ENCODE measurements at regions not wholly inside any gene's neighbourhood (a gene's known extent, or its start where the extent isn't known, plus 50 kb on each side); places are given as distances from the start of the nearest gene placed in this dataset.
"Not testable (repeated sequence)": the region's sequence is repeated elsewhere in the genome, so short reads cannot be mapped to it uniquely, and the experiment has no call there.

DNA sequence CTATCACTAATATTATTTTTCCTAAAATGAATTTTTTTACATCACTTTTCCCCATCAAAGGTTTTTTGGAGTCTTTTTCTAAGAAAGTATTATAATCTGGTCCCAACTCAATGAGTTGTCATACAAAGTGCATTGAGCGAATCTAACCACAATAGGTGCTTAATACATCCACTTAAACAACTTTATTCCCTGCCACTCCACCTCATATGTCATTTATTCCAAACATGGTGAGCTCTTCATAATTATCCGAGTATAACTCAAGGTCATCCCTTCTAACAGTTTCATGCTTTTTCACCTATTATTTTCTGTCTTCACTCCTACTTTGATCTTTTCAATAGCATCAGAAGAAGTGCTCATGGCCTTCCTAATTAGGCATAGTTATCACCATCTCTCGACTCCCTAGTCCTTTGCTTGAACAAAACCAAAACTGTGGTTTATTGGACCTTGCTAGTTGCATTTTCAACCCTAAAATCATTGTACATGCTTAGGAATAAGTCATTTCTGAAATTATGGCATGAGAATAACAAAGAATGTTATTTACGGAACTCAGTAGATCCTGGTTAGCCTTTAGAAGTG lies 754.7 kb upstream of the CTNND2 start:
- no peak for DNase-seq (ENCODE audit: low spot score)

DNA sequence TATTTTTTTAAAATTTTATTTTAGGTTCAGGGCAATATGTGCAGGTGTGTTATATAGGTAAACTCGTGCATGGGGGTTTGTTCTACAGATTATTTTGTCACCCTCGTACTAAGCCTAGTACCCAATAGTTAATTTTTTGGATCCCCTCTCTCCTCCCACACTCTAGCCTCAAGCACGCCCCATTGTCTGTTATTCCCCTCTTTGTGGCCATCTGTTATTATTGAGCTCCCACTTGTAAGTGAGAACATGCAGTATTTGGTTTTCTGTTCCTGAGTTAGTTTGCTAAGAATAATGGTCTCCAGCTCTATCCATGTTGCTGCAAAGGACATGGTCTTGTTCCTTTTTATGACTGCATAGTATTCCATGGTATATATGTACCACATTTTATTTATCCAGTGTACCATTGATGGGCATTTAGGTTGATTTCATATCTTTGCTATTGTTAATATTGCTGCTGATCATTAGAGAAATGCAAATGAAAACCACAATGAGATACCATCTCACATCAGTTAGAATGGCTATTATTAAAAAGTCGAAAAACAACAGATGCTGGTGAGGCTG lies 753.7 kb upstream of the CTNND2 start:
- not testable (repeated sequence) for DNase-seq (ENCODE audit: low spot score)

DNA sequence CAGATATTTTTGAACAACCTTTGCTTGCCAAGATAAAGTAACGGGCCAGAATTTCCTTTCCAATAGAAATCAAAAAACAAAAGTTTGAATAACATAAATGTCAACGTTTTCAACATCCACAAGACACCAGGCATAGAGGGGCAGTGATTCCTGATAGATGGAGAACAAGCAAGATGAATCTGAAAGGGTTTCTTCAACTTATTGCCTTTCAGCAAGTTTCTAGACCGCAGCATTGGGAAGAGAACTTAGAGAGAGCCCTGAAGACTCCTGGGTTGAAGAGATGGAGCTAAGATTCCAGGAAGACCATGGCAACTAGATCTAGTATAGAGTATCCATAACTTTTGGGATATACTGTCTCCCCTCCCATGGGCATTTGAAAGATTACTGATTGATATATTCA lies 751.4 kb upstream of the CTNND2 start:
- no peak for DNase-seq (ENCODE audit: low spot score)

DNA sequence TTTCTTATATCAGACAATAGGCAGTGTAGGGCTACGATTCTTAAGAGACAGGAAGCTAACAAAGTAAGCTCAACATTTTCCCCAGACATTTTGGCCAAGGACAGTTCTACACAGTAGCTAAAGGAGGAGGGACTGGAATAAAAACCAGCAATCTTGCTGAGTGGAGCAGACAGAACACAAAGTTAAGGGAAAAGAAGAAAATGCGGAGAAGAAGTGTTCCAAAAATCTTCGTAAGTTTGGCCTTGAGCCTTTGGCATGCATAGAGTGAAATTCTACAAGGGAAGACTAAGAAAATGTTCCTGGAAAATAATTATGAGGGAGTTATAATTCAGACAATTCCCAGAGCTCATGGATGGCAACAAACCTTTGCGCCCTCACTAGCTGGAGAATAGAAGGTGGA lies 748.0 kb upstream of the CTNND2 start:
- no peak for DNase-seq (ENCODE audit: low spot score)

DNA sequence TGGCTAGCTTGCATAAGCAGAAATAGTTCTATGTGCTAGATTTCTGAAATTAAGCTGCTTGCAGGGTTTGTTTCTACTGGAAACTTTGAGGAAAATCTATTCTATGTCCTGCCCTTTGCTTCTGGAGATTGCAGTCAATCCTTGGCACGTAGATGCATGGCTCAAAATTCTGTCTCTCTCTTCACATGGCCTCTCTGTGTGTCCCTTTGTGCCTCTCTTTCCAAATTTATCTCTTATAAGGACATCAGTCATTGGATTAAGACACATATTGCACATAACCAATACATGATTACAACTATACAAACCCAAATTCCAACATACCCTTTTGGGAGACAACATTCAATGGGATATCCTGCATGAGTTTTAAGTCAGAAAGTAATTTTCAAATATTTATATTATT lies 744.3 kb upstream of the CTNND2 start:
- DNase-seq (ENCODE audit: low spot score): no peak

GRCh38 chr5:12647613-12648012 lies 743.4 kb upstream of the CTNND2 start:
- no peak for DNase-seq (ENCODE audit: low spot score)

DNA sequence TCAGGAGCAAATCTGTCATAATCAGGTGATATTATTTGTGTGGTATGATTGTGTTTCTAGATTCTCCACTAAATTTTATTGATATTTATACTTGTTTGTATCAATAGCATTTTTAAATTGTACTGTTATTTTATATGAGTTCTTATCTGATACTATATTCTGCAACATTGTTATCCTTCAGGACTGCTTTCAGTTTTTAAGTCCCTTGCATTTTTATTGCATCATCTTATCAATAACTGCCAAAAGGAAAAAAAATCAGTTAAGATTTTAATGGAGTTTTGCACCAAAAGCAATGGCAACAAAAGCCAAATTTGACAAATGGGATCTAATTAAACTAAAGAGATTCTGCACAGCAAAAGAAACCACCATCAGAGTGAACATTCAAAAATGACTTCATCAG lies 741.3 kb upstream of the CTNND2 start:
- DNase-seq (ENCODE audit: low spot score): no peak

DNA sequence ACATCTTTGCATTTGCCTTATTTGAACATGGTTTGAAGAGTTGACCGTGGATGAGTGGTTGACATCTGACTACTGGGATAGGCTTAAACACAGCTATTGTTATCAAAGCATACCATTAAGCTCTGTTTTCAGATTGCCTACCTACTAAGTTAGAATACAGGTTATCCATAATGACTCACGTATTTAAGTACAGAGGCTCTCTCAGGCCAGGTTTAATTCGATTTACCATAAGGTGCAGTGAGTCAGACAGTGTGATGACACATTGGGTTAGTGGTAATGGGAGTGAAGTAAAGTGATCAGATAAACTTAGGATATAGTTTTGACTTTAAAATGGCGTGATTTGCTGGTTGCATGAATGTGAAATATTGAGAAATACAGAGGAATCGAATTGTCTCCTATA lies 732.0 kb upstream of the CTNND2 start:
- no peak for DNase-seq (ENCODE audit: low spot score)

- no peak for DNase-seq (ENCODE audit: low spot score)
These were observed 722.3 kb upstream of the CTNND2 start for GRCh38 chr5:12626556-12626955.

GRCh38 chr5:12625667-12626263 lies 721.5 kb upstream of the CTNND2 start:
- DNase-seq (ENCODE audit: low spot score): no peak

DNA sequence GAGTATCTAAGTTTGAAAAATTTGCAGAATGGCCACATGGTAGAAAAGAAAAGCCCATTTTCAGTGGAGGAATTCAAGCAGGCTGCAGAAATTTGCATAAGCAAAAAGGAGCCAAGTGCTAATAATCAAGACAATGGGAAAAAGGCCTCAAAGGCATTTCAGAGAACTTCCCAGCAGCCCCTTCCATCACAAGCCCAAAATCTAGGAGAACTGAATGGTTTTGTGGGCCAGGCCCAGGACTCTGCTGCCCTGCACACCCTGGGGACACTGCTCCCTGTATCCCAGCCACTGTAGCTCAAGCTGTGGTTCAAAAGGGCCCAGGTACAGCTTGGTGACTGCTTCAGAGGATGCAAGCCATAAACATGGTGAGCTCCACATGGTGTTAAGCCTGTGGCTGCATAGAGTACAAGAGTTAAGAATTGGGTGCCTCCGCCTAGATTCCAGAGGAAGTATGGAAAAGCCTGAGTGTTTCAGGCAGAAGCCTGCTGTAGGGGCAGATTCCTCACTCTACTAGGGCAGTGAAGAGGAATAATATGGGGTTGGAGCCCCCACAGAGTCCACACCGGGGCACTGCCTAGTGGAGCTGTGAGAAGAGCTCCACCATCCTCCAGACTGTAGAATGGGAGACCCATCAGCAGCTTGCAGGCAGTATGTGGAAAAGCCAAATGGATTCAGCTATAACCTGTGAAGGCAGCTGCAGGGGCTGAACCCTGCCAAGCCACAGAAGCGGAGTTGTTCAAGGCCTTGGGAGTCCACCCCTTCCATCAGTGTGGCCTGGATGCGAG lies 720.7 kb upstream of the CTNND2 start:
- DNase-seq (ENCODE audit: low spot score): no peak

- DNase-seq (ENCODE audit: low spot score): no peak
These were observed 719.2 kb upstream of the CTNND2 start for GRCh38 chr5:12623408-12623807.

DNA sequence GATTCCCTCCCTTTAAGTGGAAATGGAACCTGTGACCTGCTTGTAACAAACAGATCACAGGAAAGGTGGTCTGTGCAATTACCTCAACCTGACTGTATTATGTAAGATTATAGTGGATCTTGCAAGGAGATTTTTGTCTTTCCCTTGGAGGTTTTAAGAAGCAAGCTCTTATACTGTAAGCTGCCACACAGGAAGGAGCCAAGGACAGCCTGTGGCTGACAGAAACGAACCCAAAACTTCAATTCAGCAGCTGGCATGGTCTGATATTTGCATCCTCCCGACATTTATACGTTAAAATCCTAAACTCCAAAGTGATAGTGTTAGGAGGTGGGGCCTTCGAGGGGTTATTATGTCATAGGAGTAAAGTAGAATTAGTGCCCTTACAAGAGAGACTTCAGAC lies 711.8 kb upstream of the CTNND2 start:
- DNase-seq (ENCODE audit: low spot score): no peak

DNA sequence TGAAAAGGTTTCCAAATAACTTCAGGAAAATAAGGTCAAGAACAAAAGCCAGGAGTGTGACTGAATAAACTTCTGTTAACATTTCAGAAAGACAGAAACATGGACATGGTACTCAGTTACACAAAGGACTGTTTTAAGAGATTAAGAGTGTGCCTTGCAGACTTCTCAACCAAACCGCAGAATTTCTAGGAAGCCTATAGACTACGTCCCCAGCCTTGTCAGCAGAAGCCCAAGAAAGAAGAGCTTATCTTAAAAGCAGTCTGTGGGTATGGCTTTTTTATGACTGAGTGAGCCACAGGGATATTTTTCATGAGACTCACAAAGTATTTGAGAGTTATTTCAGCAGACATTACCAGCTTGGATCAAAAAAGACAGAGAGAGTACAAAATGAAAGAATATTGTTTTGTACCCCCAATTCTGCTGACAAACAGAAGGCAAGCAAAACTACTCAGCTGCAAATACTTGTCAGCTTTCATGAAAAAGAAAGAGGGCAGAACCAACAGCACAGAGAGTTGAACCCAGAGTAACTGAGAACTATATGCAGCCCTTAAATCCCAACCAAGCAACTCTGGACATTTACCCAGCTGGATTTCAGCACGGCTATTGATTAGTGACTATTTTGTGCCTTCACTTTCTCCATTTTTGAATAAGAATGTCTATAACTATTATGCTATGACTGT lies 711.0 kb upstream of the CTNND2 start:
- DNase-seq (ENCODE audit: low spot score): no peak

- DNase-seq (ENCODE audit: low spot score): no peak
These were observed 710.4 kb upstream of the CTNND2 start for GRCh38 chr5:12614608-12615007.

DNA sequence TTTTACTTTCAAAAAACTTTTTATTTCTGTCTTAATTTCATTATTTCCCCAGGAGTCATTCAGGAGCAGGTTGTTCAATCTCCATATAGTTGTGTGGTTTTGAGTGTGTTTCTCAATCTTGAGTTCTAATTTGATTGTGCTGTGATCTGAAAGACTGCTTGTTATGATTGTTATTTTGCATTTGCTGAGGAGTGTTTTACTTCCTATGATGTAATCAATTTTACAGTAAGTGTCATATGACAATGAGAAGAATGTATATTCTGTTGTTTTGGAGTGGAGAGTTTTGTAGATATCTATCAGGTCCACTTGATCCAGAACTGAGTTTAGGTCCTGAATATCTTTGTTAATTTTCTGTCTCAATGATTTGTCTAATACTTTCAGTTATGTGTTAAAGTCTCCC lies 706.9 kb upstream of the CTNND2 start:
- DNase-seq (ENCODE audit: low spot score): no peak

- DNase-seq (ENCODE audit: low spot score): not testable (repeated sequence)
These were observed 703.6 kb upstream of the CTNND2 start for GRCh38 chr5:12607817-12608216.

- DNase-seq (ENCODE audit: low spot score): no peak
These were observed 688.0 kb upstream of the CTNND2 start for GRCh38 chr5:12592228-12592627.

GRCh38 chr5:12586406-12586805 lies 682.2 kb upstream of the CTNND2 start:
- DNase-seq (ENCODE audit: low spot score): no peak

DNA sequence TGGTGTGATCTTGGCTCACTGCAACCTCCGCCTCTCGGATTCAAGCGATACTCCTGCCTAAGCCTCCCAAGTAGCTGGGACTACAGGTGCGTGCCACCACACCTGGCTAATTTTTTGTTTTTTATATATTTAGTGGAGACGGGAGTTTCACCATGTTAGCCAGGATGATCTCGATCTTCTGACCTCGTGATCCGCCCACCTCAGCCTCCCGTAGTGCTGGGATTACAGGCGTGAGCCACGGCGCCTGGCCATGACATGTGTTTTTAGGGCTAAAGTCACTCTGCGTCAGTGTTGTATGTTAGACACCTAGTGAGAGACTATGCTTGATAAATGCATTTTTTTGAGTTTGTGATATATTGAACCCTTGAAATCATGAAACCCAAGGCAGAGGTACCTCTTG lies 674.6 kb upstream of the CTNND2 start:
- not testable (repeated sequence) for DNase-seq (ENCODE audit: low spot score)

GRCh38 chr5:12576953-12577352 lies 672.7 kb upstream of the CTNND2 start:
- not testable (repeated sequence) for DNase-seq (ENCODE audit: low spot score)

GRCh38 chr5:12574298-12575093 lies 670.2 kb upstream of the CTNND2 start:
- not testable (repeated sequence) for DNase-seq (ENCODE audit: low spot score)

Measured in activated CD4-positive, alpha-beta T cell treated with anti-CD3 and anti-CD28 coated beads, Interleukin-2, Interleukin-4, amounts not matched to agents 100 ng/mL and 50 ng/mL, durations not matched to agents 16 hours and 8 hours (primary cell).